ENCODE measurements at regions not wholly inside any gene's neighbourhood (a gene's known extent, or its start where the extent isn't known, plus 50 kb on each side); places are given as distances from the start of the nearest gene placed in this dataset.

- H3K27ac ChIP-seq (ENCODE audit: low read depth in 1 of 2, low read length in 1 of 2) = no peak overlapping the region
- H3K9me3 ChIP-seq (ENCODE audit: control insufficient read depth in 2 of 2, insufficient read depth in 1 of 2, low read length in 1 of 2) = no peaks in the 10 kb centered on the region
- DNase-seq (ENCODE audit: low read depth in 6 of 9, low spot score in 9 of 9) = no peak
- 95% methylated on average over 4 of the region's 4 CpGs for WGBS
- H3K4me3 ChIP-seq (ENCODE audit: low read length in 2 of 2) = no peak overlapping the region
- H3K36me3 ChIP-seq (ENCODE audit: control insufficient read depth in 2 of 2, insufficient read depth in 2 of 2, low read length in 1 of 2) = no peaks in the 10 kb centered on the region
- H3K4me1 ChIP-seq (ENCODE audit: control insufficient read depth in 2 of 2, insufficient read depth in 2 of 2, low read length in 2 of 2) = no peaks in the 10 kb centered on the region
- peaks cover 0 to 3% of the 10 kb centered on the region in 2 donors for H3K27me3 ChIP-seq (ENCODE audit: control insufficient read depth in 2 of 2, insufficient read depth in 1 of 2, low read length in 1 of 2)
Observed at GRCh38 chr11:116278076-116278475, 494.7 kb downstream of the BUD13 start.

DNA sequence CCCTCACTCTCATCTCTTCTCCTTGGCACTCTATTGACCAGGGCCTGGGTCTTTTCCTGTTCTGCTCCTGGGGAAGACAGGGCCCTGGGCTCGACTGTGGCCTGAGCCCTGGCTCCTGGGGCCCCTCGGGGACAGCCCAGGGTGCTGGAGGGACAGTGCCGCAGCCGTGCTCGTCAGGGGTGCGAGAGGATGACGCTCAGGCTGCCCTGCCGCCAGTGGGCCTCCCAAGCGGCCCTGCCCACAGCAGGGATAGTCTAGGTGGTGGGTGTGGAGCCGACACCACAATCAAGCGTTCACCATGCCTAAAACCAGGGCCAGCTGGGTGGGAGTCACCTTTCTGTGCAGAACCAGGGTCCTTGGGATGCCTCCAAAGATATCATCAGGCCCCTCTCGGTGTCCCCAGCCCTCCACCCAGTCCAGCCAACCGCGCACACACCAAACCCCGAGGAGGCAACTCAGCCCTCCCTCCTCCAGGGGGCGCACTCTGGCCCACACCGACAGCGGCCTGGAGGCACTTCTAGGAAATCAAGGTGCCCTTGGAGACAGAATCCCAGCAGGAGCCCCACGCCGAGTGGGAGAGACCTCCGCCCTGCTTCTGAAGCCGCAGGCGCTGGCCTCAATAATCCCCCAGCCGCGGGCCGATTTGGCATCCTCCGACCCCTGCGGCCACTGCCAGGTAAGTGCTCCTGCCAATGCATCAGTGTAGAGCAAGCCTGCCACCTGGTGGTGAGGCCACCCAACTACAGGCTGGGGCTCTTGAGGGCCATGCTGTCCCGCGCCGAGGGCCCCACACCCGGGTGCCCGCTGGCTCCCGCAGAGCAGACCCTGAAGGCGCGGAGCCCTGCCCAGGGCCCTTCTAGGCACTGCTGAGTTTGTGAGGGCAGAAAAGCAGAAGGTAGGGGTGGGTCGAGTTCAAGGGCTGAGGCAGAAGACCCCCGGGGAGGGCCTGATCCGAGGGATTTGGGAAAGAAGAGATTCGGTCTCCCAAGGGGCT is 496.4 kb downstream of the BUD13 start:
- Histone ChIP-seq H3K4me1 (ENCODE audit: control insufficient read depth in 2 of 2, insufficient read depth in 2 of 2, low read length in 2 of 2) (no peaks in the 10 kb centered on the region), H3K27me3 (ENCODE audit: control insufficient read depth in 2 of 2, insufficient read depth in 1 of 2, low read length in 1 of 2) (peaks cover 0 to 3% of the 10 kb centered on the region in 2 donors), H3K36me3 (ENCODE audit: control insufficient read depth in 2 of 2, insufficient read depth in 2 of 2, low read length in 1 of 2) (no peaks in the 10 kb centered on the region), H3K4me3 (ENCODE audit: low read length in 2 of 2) (no peak overlapping the region), H3K27ac (ENCODE audit: low read depth in 1 of 2, low read length in 1 of 2) (no peak overlapping the region), H3K9me3 (ENCODE audit: control insufficient read depth in 2 of 2, insufficient read depth in 1 of 2, low read length in 1 of 2) (no peaks in the 10 kb centered on the region)
- peak; percentile 13 to 66 (median 23) for DNase-seq (ENCODE audit: low read depth in 6 of 9, low spot score in 9 of 9)
- WGBS = 40% methylated on average over 40 of the region's 40 CpGs

DNA sequence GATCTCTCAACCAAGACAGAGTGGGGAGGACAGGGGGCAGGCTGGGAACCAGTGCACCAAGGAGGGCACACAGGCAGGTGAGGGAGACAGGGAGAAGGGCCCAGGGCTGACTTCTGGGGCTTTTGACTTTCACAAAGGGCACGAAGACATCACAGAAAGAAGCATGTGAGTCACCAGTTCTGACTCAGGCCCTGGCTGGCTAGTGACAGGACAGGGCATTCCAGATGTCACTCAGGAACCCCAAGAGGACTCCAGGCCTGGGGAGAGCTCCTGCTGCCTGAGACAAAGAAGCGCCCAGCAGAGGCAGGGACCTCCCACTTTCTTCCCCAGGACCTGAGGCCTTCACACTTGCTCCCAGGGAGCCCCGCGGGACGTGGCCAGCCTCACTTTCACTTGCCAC is 497.2 kb downstream of the BUD13 start:
- Histone ChIP-seq H3K4me3 (ENCODE audit: low read length in 2 of 2) (no peak overlapping the region), H3K4me1 (ENCODE audit: control insufficient read depth in 2 of 2, insufficient read depth in 2 of 2, low read length in 2 of 2) (no peaks in the 10 kb centered on the region), H3K27me3 (ENCODE audit: control insufficient read depth in 2 of 2, insufficient read depth in 1 of 2, low read length in 1 of 2) (peaks cover 0 to 3% of the 10 kb centered on the region in 2 donors), H3K36me3 (ENCODE audit: control insufficient read depth in 2 of 2, insufficient read depth in 2 of 2, low read length in 1 of 2) (no peaks in the 10 kb centered on the region), H3K27ac (ENCODE audit: low read depth in 1 of 2, low read length in 1 of 2) (no peak overlapping the region), H3K9me3 (ENCODE audit: control insufficient read depth in 2 of 2, insufficient read depth in 1 of 2, low read length in 1 of 2) (no peaks in the 10 kb centered on the region)
- 88% methylated on average over 5 of the region's 5 CpGs for WGBS
- no peak for DNase-seq (ENCODE audit: low read depth in 6 of 9, low spot score in 9 of 9)

DNA sequence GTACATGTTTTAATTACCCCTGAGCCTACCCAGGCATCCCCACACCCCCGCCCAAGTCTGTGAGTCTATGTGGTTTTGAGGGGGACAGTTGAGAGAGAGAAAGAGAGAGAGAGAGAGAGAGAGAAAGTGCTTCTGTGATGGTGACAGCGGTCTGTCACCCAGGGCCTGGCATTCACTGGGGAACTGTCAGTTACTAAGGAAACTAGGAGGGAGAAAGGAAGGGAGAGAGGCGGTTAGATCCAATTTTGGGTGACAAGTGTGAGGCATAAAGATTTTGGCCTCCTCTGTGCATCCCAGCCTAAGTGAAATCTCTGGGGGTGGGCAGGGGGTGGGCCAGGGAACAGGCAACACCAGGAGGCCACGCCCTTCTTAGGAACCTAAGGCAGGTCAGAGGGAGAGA is 498.3 kb downstream of the BUD13 start:
- H3K27ac ChIP-seq (ENCODE audit: low read depth in 1 of 2, low read length in 1 of 2) = no peak overlapping the region
- peaks cover 0 to 3% of the 10 kb centered on the region in 2 donors for H3K27me3 ChIP-seq (ENCODE audit: control insufficient read depth in 2 of 2, insufficient read depth in 1 of 2, low read length in 1 of 2)
- no peaks in the 10 kb centered on the region for H3K9me3 ChIP-seq (ENCODE audit: control insufficient read depth in 2 of 2, insufficient read depth in 1 of 2, low read length in 1 of 2)
- H3K36me3 ChIP-seq (ENCODE audit: control insufficient read depth in 2 of 2, insufficient read depth in 2 of 2, low read length in 1 of 2) = no peaks in the 10 kb centered on the region
- no peaks in the 10 kb centered on the region for H3K4me1 ChIP-seq (ENCODE audit: control insufficient read depth in 2 of 2, insufficient read depth in 2 of 2, low read length in 2 of 2)
- H3K4me3 ChIP-seq (ENCODE audit: low read length in 2 of 2) = no peak overlapping the region
- WGBS = 65% methylated on average over 4 of the region's 4 CpGs
- no peak for DNase-seq (ENCODE audit: low read depth in 6 of 9, low spot score in 9 of 9)

- Histone ChIP-seq H3K27me3 (ENCODE audit: control insufficient read depth in 2 of 2, insufficient read depth in 1 of 2, low read length in 1 of 2) (peaks cover 0 to 3% of the 10 kb centered on the region in 2 donors), H3K27ac (ENCODE audit: low read depth in 1 of 2, low read length in 1 of 2) (no peak overlapping the region), H3K4me3 (ENCODE audit: low read length in 2 of 2) (no peak overlapping the region), H3K9me3 (ENCODE audit: control insufficient read depth in 2 of 2, insufficient read depth in 1 of 2, low read length in 1 of 2) (no peaks in the 10 kb centered on the region), H3K4me1 (ENCODE audit: control insufficient read depth in 2 of 2, insufficient read depth in 2 of 2, low read length in 2 of 2) (no peaks in the 10 kb centered on the region), H3K36me3 (ENCODE audit: control insufficient read depth in 2 of 2, insufficient read depth in 2 of 2, low read length in 1 of 2) (no peaks in the 10 kb centered on the region)
- 74% methylated on average over 8 of the region's 8 CpGs for WGBS
- DNase-seq (ENCODE audit: low read depth in 6 of 9, low spot score in 9 of 9) = no peak
Observed at GRCh38 chr11:116272181-116272789, 500.5 kb downstream of the BUD13 start.

DNA sequence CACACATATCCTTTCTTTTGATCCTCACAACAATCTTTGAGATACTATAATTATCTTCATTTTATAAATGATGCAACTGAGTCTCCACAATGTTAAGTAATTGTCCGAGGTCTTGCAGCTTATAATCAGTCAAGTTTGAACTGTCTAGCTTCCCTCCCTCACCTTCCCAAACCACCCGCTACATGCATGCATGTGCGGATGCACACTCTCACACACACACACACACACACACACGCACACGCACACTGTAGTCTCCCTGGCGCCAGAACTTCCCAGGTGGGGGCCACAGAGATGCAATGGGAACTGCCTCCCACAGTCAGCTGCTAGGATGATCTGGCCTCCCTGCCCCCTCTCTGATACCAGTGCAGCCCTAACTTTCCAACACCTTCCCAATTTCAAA is 501.3 kb downstream of the BUD13 start:
- Histone ChIP-seq H3K4me3 (ENCODE audit: low read length in 2 of 2) (no peak overlapping the region), H3K4me1 (ENCODE audit: control insufficient read depth in 2 of 2, insufficient read depth in 2 of 2, low read length in 2 of 2) (no peaks in the 10 kb centered on the region), H3K9me3 (ENCODE audit: control insufficient read depth in 2 of 2, insufficient read depth in 1 of 2, low read length in 1 of 2) (no peaks in the 10 kb centered on the region), H3K27ac (ENCODE audit: low read depth in 1 of 2, low read length in 1 of 2) (no peak overlapping the region), H3K27me3 (ENCODE audit: control insufficient read depth in 2 of 2, insufficient read depth in 1 of 2, low read length in 1 of 2) (no peaks in the 10 kb centered on the region), H3K36me3 (ENCODE audit: control insufficient read depth in 2 of 2, insufficient read depth in 2 of 2, low read length in 1 of 2) (no peaks in the 10 kb centered on the region)
- DNase-seq (ENCODE audit: low read depth in 6 of 9, low spot score in 9 of 9) = no peak
- 84% methylated on average over 6 of the region's 6 CpGs for WGBS

DNA sequence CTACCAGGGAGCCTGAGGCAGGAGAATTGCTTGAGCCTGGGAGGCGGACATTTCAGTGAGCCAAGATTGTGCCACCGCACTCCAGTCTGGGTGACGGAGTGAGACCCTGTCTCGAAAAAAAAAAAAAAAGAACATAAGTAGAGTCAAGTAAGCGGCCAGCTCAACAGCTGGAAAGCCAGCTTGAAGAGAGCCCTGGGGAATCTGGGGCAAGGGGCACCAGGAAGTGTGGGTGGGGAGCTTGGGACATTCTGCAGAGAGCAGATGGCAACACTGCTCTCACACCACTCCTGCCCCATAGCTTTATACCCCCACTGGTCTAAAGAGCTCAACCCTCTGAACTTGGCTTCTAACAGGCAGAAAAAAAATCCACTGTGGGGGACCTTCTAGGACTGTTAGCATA is 505.6 kb downstream of the BUD13 start:
- H3K9me3 ChIP-seq (ENCODE audit: control insufficient read depth in 2 of 2, insufficient read depth in 1 of 2, low read length in 1 of 2) = no peaks in the 10 kb centered on the region
- no peak overlapping the region for H3K27ac ChIP-seq (ENCODE audit: low read depth in 1 of 2, low read length in 1 of 2)
- H3K36me3 ChIP-seq (ENCODE audit: control insufficient read depth in 2 of 2, insufficient read depth in 2 of 2, low read length in 1 of 2) = no peaks in the 10 kb centered on the region
- no peaks in the 10 kb centered on the region for H3K27me3 ChIP-seq (ENCODE audit: control insufficient read depth in 2 of 2, insufficient read depth in 1 of 2, low read length in 1 of 2)
- no peak overlapping the region for H3K4me3 ChIP-seq (ENCODE audit: low read length in 2 of 2)
- DNase-seq (ENCODE audit: low read depth in 6 of 9, low spot score in 9 of 9) = no peak
- 90% methylated on average over 5 of the region's 5 CpGs for WGBS
- H3K4me1 ChIP-seq (ENCODE audit: control insufficient read depth in 2 of 2, insufficient read depth in 2 of 2, low read length in 2 of 2) = no peaks in the 10 kb centered on the region

DNA sequence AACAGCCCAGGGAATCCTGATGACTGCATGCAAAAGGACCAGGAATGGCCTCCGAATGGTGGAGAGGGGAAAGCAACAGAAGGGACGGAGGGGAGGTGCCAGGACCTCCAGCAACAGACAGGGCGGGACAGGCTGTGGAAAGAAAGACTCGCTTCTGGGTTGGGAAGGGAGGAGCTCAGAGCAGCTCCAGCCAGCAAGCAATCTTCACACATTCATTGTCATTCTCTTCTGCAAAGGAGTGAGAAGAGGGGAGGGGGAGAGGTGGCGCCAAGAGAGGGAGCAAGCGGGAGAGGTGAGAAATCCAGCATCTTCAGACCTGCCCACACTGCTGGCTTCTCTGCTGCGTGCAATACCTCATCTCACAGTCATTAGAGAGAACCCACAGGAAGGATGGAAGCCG is 509.0 kb downstream of the BUD13 start:
- no peaks in the 10 kb centered on the region for H3K9me3 ChIP-seq (ENCODE audit: control insufficient read depth in 2 of 2, insufficient read depth in 1 of 2, low read length in 1 of 2)
- H3K36me3 ChIP-seq (ENCODE audit: control insufficient read depth in 2 of 2, insufficient read depth in 2 of 2, low read length in 1 of 2) = no peaks in the 10 kb centered on the region
- 57% methylated on average over 8 of the region's 8 CpGs for WGBS
- H3K4me1 ChIP-seq (ENCODE audit: control insufficient read depth in 2 of 2, insufficient read depth in 2 of 2, low read length in 2 of 2) = no peaks in the 10 kb centered on the region
- DNase-seq (ENCODE audit: low read depth in 6 of 9, low spot score in 9 of 9) = no peak
- no peak overlapping the region for H3K27ac ChIP-seq (ENCODE audit: low read depth in 1 of 2, low read length in 1 of 2)
- no peaks in the 10 kb centered on the region for H3K27me3 ChIP-seq (ENCODE audit: control insufficient read depth in 2 of 2, insufficient read depth in 1 of 2, low read length in 1 of 2)
- no peak overlapping the region for H3K4me3 ChIP-seq (ENCODE audit: low read length in 2 of 2)

DNA sequence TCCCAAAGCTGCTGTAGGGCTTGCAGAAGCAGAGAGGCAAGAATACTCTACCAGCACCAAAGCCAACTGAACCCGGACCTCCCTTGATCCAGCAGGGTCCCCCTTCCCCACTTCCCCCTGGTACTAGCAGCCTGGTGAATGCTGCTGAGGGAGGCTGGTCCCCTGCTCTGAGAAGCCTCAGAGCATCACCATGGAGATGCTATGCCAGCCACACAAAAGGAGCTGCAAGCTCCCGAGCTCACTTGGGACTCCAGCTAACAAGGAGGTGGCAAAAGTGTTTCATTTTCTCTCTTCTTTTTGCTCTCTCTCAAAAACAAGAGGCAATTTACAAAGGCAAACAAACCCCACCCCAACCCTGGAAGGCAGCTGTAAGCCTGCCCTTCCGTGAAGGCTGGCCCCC is 509.8 kb downstream of the BUD13 start:
- no peak for DNase-seq (ENCODE audit: low read depth in 6 of 9, low spot score in 9 of 9)
- H3K36me3 ChIP-seq (ENCODE audit: control insufficient read depth in 2 of 2, insufficient read depth in 2 of 2, low read length in 1 of 2) = no peaks in the 10 kb centered on the region
- 27% methylated on average over 3 of the region's 3 CpGs for WGBS
- H3K4me1 ChIP-seq (ENCODE audit: control insufficient read depth in 2 of 2, insufficient read depth in 2 of 2, low read length in 2 of 2) = no peaks in the 10 kb centered on the region
- H3K9me3 ChIP-seq (ENCODE audit: control insufficient read depth in 2 of 2, insufficient read depth in 1 of 2, low read length in 1 of 2) = no peaks in the 10 kb centered on the region
- no peak overlapping the region for H3K4me3 ChIP-seq (ENCODE audit: low read length in 2 of 2)
- no peak overlapping the region for H3K27ac ChIP-seq (ENCODE audit: low read depth in 1 of 2, low read length in 1 of 2)
- H3K27me3 ChIP-seq (ENCODE audit: control insufficient read depth in 2 of 2, insufficient read depth in 1 of 2, low read length in 1 of 2) = no peaks in the 10 kb centered on the region

Data from thymus (tissue), 11 donors.